GM21423 (cell line): ENCODE measurements at regions not wholly inside any gene's neighbourhood (a gene's known extent, or its start where the extent isn't known, plus 50 kb on each side); places are given as distances from the start of the nearest gene placed in this dataset.

Experiments used
- ATAC-seq: cut with Tn5 transposase; IDR thresholded peaks from one replicate; pipeline ENCODE4 v1.9.1; 2021; ENCODE audit warnings: mild to moderate bottlenecking, moderate library complexity; ENCODE audit not compliant: unreplicated experiment

- ATAC-seq, result no peak
Measured at GRCh38 chr10:2143213-2143835, 406.0 kb upstream of the ADARB2 start.

- no peak for ATAC-seq
Measured at GRCh38 chr10:2139746-2140145, 402.4 kb upstream of the ADARB2 start.

GRCh38 chr10:2137549-2138174, 400.3 kb upstream of the ADARB2 start:
- ATAC-seq, result no peak

- no peak for ATAC-seq
Measured at GRCh38 chr10:2130705-2131305, 393.5 kb upstream of the ADARB2 start.

- ATAC-seq, result no peak
Measured at GRCh38 chr10:2128991-2129390, 391.7 kb upstream of the ADARB2 start.

- ATAC-seq, result no peak
Measured at GRCh38 chr10:2124135-2124534, 386.8 kb upstream of the ADARB2 start.

- ATAC-seq, result no peak
Measured at GRCh38 chr10:2122431-2123124, 385.3 kb upstream of the ADARB2 start.

GRCh38 chr10:2121929-2122328, 384.6 kb upstream of the ADARB2 start:
- no peak for ATAC-seq

- ATAC-seq, result no peak
Measured at GRCh38 chr10:2121315-2121714, 384.0 kb upstream of the ADARB2 start.

- ATAC-seq, result no peak
Measured at GRCh38 chr10:2120746-2121145, 383.4 kb upstream of the ADARB2 start.

GRCh38 chr10:2119316-2119715, 382.0 kb upstream of the ADARB2 start:
- no peak for ATAC-seq

GRCh38 chr10:2118201-2118600, 380.9 kb upstream of the ADARB2 start:
- ATAC-seq, result no peak

- ATAC-seq, result no peak
Measured at GRCh38 chr10:2117641-2118040, 380.3 kb upstream of the ADARB2 start.

- no peak for ATAC-seq
Measured at GRCh38 chr10:2111965-2112364, 374.6 kb upstream of the ADARB2 start.

- no peak for ATAC-seq
Measured at GRCh38 chr10:2108496-2108895, 371.2 kb upstream of the ADARB2 start.

- ATAC-seq, result no peak
Measured at GRCh38 chr10:2106641-2107040, 369.3 kb upstream of the ADARB2 start.

- ATAC-seq, result no peak
Measured at GRCh38 chr10:2099321-2099720, 362.0 kb upstream of the ADARB2 start.

- no peak for ATAC-seq
Measured at GRCh38 chr10:2097937-2098336, 360.6 kb upstream of the ADARB2 start.

- ATAC-seq, result no peak
Measured at GRCh38 chr10:2094171-2094570, 356.8 kb upstream of the ADARB2 start.

- no peak for ATAC-seq
Measured at GRCh38 chr10:2083591-2083990, 346.3 kb upstream of the ADARB2 start.

GRCh38 chr10:2081501-2081900, 344.2 kb upstream of the ADARB2 start:
- ATAC-seq, result no peak

- ATAC-seq, result no peak
Measured at GRCh38 chr10:2079603-2080078, 342.3 kb upstream of the ADARB2 start.
